Fibroblast of skin of back (primary cell): ENCODE measurements at regions not wholly inside any gene's neighbourhood (a gene's known extent, or its start where the extent isn't known, plus 50 kb on each side); places are given as distances from the start of the nearest gene placed in this dataset.

Experiments used
- DNase-seq: peaks from one replicate; pipeline ENCODE4 v3.0.0-alpha.2; 2013

DNA sequence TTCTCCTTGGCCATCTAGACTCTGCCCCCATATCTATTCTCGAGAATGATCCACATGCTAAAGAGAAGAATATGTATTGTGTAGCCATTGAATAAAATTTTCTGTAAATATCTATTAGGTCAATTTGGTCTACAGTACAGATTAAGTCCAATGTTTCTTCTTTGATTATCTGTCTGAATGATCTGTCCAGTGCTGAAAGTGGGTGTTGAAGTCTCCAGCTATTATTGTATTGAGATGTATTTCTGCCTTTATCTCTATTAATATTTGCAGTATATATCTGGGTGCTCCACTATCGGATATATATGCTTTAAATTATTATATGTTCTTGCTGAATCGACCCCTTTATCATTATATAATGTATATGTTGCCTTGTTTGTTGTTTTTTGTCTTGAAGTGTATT, 384.9 kb upstream of the ROBO1 start:
- no peak for DNase-seq

DNA sequence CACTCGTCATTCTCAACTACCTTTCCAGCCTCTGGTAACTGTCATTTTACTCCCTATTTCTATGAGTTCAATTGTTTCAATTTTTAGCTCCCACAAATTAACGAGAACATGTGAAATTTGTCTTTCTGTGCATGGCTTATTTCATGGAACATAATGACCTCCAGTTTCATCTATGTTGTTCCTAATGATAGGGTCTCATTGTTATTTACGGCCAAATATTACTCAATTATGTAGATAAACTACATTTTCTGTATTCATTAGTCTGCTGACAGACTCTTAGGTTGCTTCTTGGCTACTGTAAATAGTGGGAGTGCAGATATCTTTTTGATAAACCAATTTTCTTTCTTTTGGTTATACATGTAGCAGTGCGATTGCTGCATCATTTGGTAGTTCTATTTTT, 374.9 kb upstream of the ROBO1 start:
- no peak for DNase-seq

DNA sequence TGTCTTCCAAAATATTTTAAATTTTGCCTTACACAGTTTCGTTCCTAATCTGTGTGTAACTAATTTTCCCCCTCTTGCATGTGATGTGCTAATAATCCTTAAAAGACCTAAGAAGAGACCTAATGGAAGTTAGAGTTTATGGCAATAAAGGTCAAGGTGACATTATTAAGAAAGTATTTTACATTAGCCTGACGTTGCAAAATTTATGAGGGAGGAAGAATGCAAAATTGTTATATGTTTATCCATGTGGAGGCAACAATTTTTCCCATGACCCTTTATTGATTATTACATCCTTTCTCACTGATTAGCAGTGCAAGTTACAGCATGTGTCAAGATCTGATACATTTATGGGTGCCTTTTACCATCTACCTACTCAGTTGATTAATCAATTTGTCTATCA, 373.8 kb upstream of the ROBO1 start:
- DNase-seq, result no peak

DNA sequence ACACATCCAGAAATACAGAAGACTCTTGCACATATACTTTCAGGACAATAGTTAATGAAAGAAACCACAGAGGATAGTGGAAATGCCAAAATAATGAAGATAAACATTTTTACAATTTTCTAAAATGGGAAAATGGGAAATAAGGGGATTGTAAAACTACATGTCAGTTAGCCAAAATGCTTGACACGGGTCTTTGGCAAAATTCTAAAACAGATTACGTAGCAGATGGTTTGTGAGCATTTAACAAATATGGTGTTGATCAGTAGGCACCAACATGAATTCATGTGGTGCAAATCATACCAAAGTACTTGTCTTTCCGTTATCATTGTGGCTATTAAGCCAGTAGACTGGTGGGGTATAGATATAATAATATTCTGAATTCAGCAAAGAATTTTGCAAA, 348.5 kb upstream of the ROBO1 start:
- no peak for DNase-seq

- DNase-seq, result no peak
These were observed 346.9 kb upstream of the ROBO1 start for GRCh38 chr3:80114694-80115093.

DNA sequence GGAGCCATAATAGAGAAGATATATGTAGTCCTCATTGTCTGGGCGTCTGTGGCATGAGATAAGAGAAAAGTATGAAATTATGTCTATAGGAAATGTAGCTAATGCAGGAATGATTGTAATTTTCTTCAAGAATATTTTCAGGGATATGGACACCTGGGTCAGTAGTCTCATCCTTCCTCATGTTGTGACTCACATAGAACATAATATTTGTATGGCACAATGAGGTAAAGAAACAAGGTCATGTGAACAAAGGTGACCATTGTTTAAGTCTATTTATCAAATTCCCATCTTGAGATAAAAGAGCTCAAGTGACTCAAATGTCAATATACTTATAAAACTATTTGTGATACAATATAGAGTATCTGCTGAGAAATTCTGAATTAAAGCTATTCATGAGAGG, 345.5 kb upstream of the ROBO1 start:
- DNase-seq, result no peak

GRCh38 chr3:80099559-80100066, 331.8 kb upstream of the ROBO1 start:
- DNase-seq, result no peak

GRCh38 chr3:80097674-80098073, 329.9 kb upstream of the ROBO1 start:
- peak; percentile 27 for DNase-seq

DNA sequence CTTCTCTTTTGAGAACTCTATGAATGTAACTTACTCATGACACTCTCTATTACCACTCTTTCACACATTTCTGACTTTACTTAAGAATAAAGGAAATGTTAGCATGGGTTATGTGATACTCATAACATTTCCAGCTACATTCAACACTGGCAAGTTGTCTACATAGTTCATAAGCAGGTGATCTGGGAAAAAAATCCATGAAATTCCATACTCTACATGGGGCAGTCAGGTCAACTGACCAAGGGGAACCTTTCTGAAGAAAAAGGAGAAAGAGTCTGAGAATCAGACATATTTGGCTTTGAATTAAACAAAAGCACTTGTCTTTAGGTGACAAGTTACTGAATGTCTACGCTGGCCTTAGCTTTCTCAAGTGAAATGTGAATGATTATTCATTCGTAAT, 329.1 kb upstream of the ROBO1 start:
- DNase-seq, result no peak

DNA sequence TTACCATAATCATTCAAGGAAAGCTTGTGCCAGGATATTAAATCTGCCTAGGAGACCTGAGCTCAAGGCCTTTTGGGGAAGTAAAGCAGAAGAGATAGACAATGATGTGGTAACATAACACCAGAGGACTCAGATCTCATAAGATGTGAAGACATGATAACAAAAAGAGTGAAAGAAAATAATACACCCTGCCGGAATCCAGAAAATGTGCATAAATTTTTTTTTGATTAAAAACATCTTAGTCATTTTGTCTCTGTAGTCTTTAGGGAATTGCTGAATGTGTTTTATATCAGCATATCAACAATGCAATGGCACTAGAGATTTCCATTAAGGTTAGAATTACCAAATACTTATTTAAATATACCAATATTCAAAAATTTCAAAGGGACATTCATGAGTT, 326.8 kb upstream of the ROBO1 start:
- DNase-seq, result peak; percentile 58

- peak; percentile 72 for DNase-seq
These were observed 320.0 kb upstream of the ROBO1 start for GRCh38 chr3:80087767-80088166.

DNA sequence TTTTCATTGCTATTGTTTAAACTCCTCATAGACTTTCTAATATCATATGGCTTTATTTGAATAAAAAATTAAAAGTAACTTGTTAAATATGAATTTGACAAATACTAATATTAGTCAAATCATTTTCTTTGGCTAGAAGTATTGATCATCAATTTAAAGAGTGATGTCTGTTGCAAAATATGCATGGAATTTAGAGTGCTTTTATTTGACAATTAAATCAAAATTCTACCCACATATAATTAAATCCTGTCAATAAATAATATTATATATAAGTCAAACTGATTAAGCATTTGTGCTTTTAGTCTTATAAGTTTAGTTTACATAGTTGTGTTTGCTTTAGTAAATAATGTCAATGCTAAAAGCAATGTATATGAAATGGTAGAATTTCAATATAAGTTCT, 318.6 kb upstream of the ROBO1 start:
- DNase-seq, result no peak

DNA sequence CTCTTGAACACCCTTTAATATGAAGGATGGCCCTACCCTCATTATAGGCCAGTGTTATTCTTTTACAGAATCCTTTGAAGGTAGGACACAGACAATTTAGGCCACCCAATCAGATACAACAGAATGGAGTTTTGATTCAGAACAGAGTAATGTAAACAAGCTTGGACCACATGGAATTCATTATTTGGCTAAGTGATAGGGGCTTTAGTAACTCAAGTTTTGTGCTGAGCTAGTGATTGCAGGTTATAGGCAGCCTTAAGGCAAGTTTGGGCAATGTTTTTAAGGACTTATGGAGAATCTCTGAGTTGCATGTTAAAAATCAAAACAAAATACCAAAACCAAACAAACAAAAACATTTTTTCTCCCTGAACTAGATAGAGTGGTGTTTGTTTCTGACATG, 312.1 kb upstream of the ROBO1 start:
- DNase-seq, result no peak

GRCh38 chr3:80068459-80068858, 300.7 kb upstream of the ROBO1 start:
- no peak for DNase-seq

DNA sequence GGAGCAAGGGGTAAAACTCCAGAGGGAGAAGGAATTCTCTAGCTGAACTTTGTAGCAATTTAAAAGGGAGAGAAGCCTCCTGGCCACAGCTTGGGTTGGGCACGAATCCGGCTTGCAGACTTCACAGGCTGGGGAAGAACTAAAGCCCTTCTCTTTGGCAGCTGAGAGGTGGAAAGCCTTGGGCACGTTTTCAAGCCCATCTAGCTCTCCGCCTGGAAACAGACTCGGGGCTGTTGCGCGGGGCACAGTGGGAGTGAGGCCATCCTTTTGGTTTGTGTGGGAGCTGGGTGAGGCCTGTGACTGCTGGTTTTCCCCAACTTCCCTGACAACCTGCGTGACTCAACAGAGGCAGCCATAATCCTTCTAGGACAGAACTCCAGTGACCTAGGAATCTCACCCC, 295.7 kb upstream of the ROBO1 start:
- DNase-seq, result no peak

- no peak for DNase-seq
These were observed 292.9 kb upstream of the ROBO1 start for GRCh38 chr3:80060664-80061063.

DNA sequence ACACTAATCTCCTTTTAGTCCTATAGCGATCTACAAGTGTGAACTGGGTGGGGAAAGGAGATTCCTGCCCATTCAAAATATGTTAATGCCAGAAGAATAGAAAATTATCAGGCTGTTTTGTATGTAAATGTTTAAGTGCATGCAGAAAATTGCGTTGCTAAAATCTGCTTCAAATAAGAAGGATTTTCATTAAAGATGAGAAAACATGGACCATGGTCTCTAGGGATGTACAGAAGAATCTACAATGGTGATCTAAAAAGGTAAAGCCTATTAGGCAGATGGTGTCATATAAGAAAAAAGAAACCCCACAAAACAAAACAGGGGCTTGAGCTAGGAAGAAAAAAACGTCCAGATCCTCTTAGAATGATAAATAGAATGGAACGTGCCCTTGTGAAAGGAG, 287.5 kb upstream of the ROBO1 start:
- DNase-seq, result no peak

GRCh38 chr3:80052271-80052670, 284.5 kb upstream of the ROBO1 start:
- no peak for DNase-seq

GRCh38 chr3:80051602-80051962, 283.8 kb upstream of the ROBO1 start:
- no peak for DNase-seq

- no peak for DNase-seq
These were observed 283.2 kb upstream of the ROBO1 start for GRCh38 chr3:80050826-80051601.

- DNase-seq, result no peak
These were observed 275.4 kb upstream of the ROBO1 start for GRCh38 chr3:80043226-80043625.

DNA sequence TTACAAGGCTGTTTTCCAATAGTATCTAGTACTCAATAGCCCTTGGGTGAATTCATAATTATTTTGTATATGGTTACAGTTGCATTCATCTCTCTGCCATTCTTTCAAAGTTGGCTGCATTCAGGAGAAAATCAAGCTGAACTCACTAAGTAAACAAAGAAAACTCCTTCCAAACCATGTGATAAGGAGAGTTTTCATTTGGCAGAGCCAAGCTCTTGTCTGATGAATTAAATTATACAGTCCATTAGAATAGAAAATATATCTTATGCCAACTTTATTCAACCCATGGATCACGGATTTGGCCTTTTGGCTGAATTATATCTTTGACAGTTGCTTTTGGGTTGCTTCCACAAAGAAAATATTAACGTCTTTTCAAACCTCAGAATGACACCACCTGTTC, 272.3 kb upstream of the ROBO1 start:
- DNase-seq, result no peak

GRCh38 chr3:80036176-80036575, 268.4 kb upstream of the ROBO1 start:
- no peak for DNase-seq

- DNase-seq, result no peak
These were observed 267.2 kb upstream of the ROBO1 start for GRCh38 chr3:80035021-80035420.

- no peak for DNase-seq
These were observed 255.2 kb upstream of the ROBO1 start for GRCh38 chr3:80023010-80023409.
